IMR-90 (cell line): ENCODE measurements at regions not wholly inside any gene's neighbourhood (a gene's known extent, or its start where the extent isn't known, plus 50 kb on each side); places are given as distances from the start of the nearest gene placed in this dataset.

ENCODE experiments used
- ATAC-seq: fragments of 200-7000 bp; cut with Tn5 transposase; 2 replicates; pipeline ENCODE4 v1.9.1; 2020; ENCODE audit warnings: low read depth, mild to moderate bottlenecking, moderate library complexity
- BruUV-seq: library from RNA; stranded (reverse); fragments of 400-500 nt; replicated peaks from 2 replicates; lab custom pipeline; 2021; lab: Mats Ljungman, UMichigan
- CTCF ChIA-PET: fragments of 300-600 bp; formaldehyde crosslinking; extraction: SDS; loops from one replicate; lab custom pipeline; 2021; ENCODE audit warnings: antibody characterized with exemption; lab: Yijun Ruan, JAX
- POLR2A ChIA-PET: fragments of 300-600 bp; sonication (Branson Sonifier 250); formaldehyde crosslinking; loops from one replicate; lab custom pipeline; 2022; ENCODE audit warnings: antibody characterized with exemption; ENCODE audit not compliant: unreplicated experiment; lab: Charles Lee
- DNase-seq: peaks from one replicate; pipeline ENCODE4 v3.0.0; 2013
- H2AFZ ChIP-seq: replicated peaks from 2 replicates; pipeline ENCODE3; 2013; ENCODE audit warnings: low read length, mild to moderate bottlenecking; ENCODE audit not compliant: poor library complexity
- H2AK5ac ChIP-seq: 2 replicates; pipeline ENCODE4 v1.6.1; 2013; ENCODE audit warnings: low read depth, low read length, inconsistent platforms
- H2AK9ac ChIP-seq: replicated peaks from 2 replicates; pipeline ENCODE3; 2013; ENCODE audit warnings: mild to moderate bottlenecking, low read depth, low read length, moderate library complexity; ENCODE audit not compliant: poor library complexity
- H2BK120ac ChIP-seq: 2 replicates; pipeline ENCODE4 v1.6.1; 2013; ENCODE audit warnings: low read depth, low read length, inconsistent platforms
- H2BK15ac ChIP-seq: 3 replicates; pipeline ENCODE4 v1.6.1; 2013; ENCODE audit warnings: low read depth, low read length, inconsistent platforms
- H2BK20ac ChIP-seq: 2 replicates; pipeline ENCODE4 v1.6.1; 2013; ENCODE audit warnings: low read depth, mild to moderate bottlenecking, inconsistent platforms, low read length, moderate library complexity
- H2BK5ac ChIP-seq: 2 replicates; pipeline ENCODE4 v1.6.1; 2013; ENCODE audit warnings: mild to moderate bottlenecking, low read depth, low read length, inconsistent platforms; ENCODE audit not compliant: poor library complexity, severe bottlenecking
- H3K14ac ChIP-seq: replicated peaks from 2 replicates; pipeline ENCODE4 v1.6.1; 2013; ENCODE audit warnings: low read depth, low read length, inconsistent platforms
- H3K18ac ChIP-seq: 2 replicates; pipeline ENCODE4 v1.6.1; 2013; ENCODE audit warnings: low read depth, low read length, control low read depth
- H3K23ac ChIP-seq: 2 replicates; pipeline ENCODE4 v1.6.1; 2013; ENCODE audit warnings: low read depth, low read length, inconsistent platforms
- H3K27ac ChIP-seq: 2 replicates; pipeline ENCODE4 v1.5.1; 2013; ENCODE audit warnings: mild to moderate bottlenecking, control low read depth, low read length; ENCODE audit not compliant: insufficient read depth
- H3K27me3 ChIP-seq: 2 replicates; pipeline ENCODE4 v1.6.1; 2013; ENCODE audit warnings: low read length; ENCODE audit not compliant: control insufficient read depth, insufficient read depth
- H3K36me3 ChIP-seq: 2 replicates; pipeline ENCODE4 v1.6.1; 2013; ENCODE audit warnings: low read length, mixed read lengths; ENCODE audit not compliant: control insufficient read depth, insufficient read depth
- H3K4ac ChIP-seq: 2 replicates; pipeline ENCODE4 v1.6.1; 2013; ENCODE audit warnings: low read depth, low read length, inconsistent platforms
- H3K4me1 ChIP-seq: 2 replicates; pipeline ENCODE4 v1.6.1; 2013; ENCODE audit warnings: low read length, mixed read lengths; ENCODE audit not compliant: control insufficient read depth, insufficient read depth
- H3K4me2 ChIP-seq: 2 replicates; pipeline ENCODE4 v1.6.1; 2013; ENCODE audit warnings: low read depth, mild to moderate bottlenecking, control low read depth, low read length, moderate library complexity
- H3K4me3 ChIP-seq: 2 replicates; pipeline ENCODE4 v1.5.1; 2013; ENCODE audit warnings: low read depth, mild to moderate bottlenecking, control low read depth, low read length, moderate library complexity; ENCODE audit not compliant: insufficient read depth
- H3K56ac ChIP-seq: 2 replicates; pipeline ENCODE4 v1.6.1; 2013; ENCODE audit warnings: low read length, inconsistent platforms; ENCODE audit not compliant: insufficient read depth; ENCODE audit errors: extremely low read depth
- H3K79me1 ChIP-seq, 2 experiments: 2 replicates each; pipeline ENCODE4 v1.6.1; 2013; ENCODE audit warnings: low read length in 2 of 2, inconsistent platforms in 1 of 2, low read depth in 1 of 2
- H3K9ac ChIP-seq: 2 replicates; pipeline ENCODE4 v1.6.1; 2013; ENCODE audit warnings: low read depth, low read length, control low read depth
- H3K9me1 ChIP-seq: 2 replicates; pipeline ENCODE4 v1.6.1; 2013; ENCODE audit warnings: low read length, inconsistent platforms; ENCODE audit not compliant: insufficient read depth
- H3K9me3 ChIP-seq: 2 replicates; pipeline ENCODE4 v1.6.1; 2013; ENCODE audit warnings: low read length; ENCODE audit not compliant: control insufficient read depth, insufficient read depth
- H4K20me1 ChIP-seq: 2 replicates; pipeline ENCODE4 v1.6.1; 2013; ENCODE audit warnings: low read length, inconsistent platforms; ENCODE audit not compliant: insufficient read depth
- H4K5ac ChIP-seq: 2 replicates; pipeline ENCODE4 v1.6.1; 2013; ENCODE audit warnings: mild to moderate bottlenecking, low read depth, low read length, control low read depth
- H4K8ac ChIP-seq, 2 experiments: 2 replicates each; pipeline ENCODE4 v1.6.1; 2013; ENCODE audit warnings: low read depth in 2 of 2, low read length in 2 of 2, control low read depth in 1 of 2, inconsistent platforms in 1 of 2
- H4K91ac ChIP-seq: 2 replicates; pipeline ENCODE4 v1.6.1; 2013; ENCODE audit warnings: low read depth, low read length, inconsistent platforms; ENCODE audit not compliant: insufficient read depth
- CTCF ChIP-seq: conservative IDR thresholded peaks from 2 replicates; pipeline ENCODE4 v1.5.1; 2012; ENCODE audit warnings: mild to moderate bottlenecking, low read depth, low read length, improper control_type of control experiment
- ELK1 ChIP-seq: fragments of 150-350 bp; IDR thresholded peaks from 2 replicates; pipeline ENCODE4 v1.6.1; 2016; ENCODE audit warnings: low read depth, mild to moderate bottlenecking, low read length, moderate library complexity, borderline replicate concordance
- MAFK ChIP-seq: IDR thresholded peaks from 2 replicates; pipeline ENCODE4 v1.6.1; 2012; ENCODE audit warnings: low read depth, low read length, improper control_type of control experiment
- MAZ ChIP-seq: IDR thresholded peaks from 2 replicates; pipeline ENCODE4 v1.6.1; 2012; ENCODE audit warnings: low read depth, mild to moderate bottlenecking, low read length, improper control_type of control experiment, moderate library complexity, borderline replicate concordance
- NFE2L2 ChIP-seq: fragments of 150-350 bp; IDR thresholded peaks from 2 replicates; pipeline ENCODE4 v1.6.1; 2016; ENCODE audit warnings: low read depth, mild to moderate bottlenecking, low read length
- POLR2A ChIP-seq: IDR thresholded peaks from 2 replicates; pipeline ENCODE4 v1.6.1; 2012; ENCODE audit warnings: mild to moderate bottlenecking, low read depth, low read length
- WGBS, 2 experiments: methylation state at CpG; one replicate each; pipeline versions ENCODE4 v1.1.5 to v1.1.7; 2013; ENCODE audit warnings: missing lambda C conversion rate in 2 of 2; ENCODE audit not compliant: insufficient read length in 1 of 2; ENCODE audit errors: extremely low coverage in 2 of 2; 5-methylcytosine and 5-hydroxymethylcytosine counted together
- dilution Hi-C: fragments of 300-500 bp; cut with HindIII; formaldehyde crosslinking; loops from one replicate; pipeline ENCODE4 v1.14.3; 2018; ENCODE audit warnings: low sequenced_read_pairs; ENCODE audit not compliant: unreplicated experiment
- in situ Hi-C: fragments of 300-500 bp; cut with MboI; formaldehyde crosslinking; loops from 3 replicates; pipeline ENCODE4 v1.14.3; 2019; ENCODE audit warnings: low sequenced_read_pairs, inconsistent platforms, mixed read lengths
- intact Hi-C: fragments of 100-400 bp; cut with micrococcal nuclease; formaldehyde crosslinking; loops from 2 replicates; pipeline ENCODE4 v1.10.0; 2022

- peaks cover 10% of the 10 kb centered on the region for H3K9me3 ChIP-seq
- no peak overlapping the region for H2AK5ac ChIP-seq
- no peak overlapping the region for H4K8ac ChIP-seq
- H3K4me3 ChIP-seq: no peak overlapping the region
- TF ChIP-seq ELK1: no peak
- no peak for TF ChIP-seq CTCF
- TF ChIP-seq MAFK: no peak
- no peak for TF ChIP-seq POLR2A
- no peak for TF ChIP-seq NFE2L2
- no peak for TF ChIP-seq MAZ
- H4K20me1 ChIP-seq: no peaks in the 10 kb centered on the region
- no peak overlapping the region for H3K18ac ChIP-seq
- H2AK9ac ChIP-seq: no peak overlapping the region
- no CpG with 5 or more reads among the region's 8 CpGs for WGBS, 2 experiments
- intact Hi-C loops (no loop called here), dilution Hi-C loops (no loop called here), in situ Hi-C loops (no loop called here)
- H2BK20ac ChIP-seq: no peak overlapping the region
- H3K23ac ChIP-seq: no peak overlapping the region
- no peak overlapping the region for H2AFZ ChIP-seq
- H3K4me1 ChIP-seq: no peaks in the 10 kb centered on the region
- ATAC-seq (no peak), DNase-seq (no peak)
- no peak overlapping the region for H3K4ac ChIP-seq
- H3K79me1 ChIP-seq: no peaks in the 10 kb centered on the region
- H3K9ac ChIP-seq: no peak overlapping the region
- no TSS peak for BruUV-seq
- H4K91ac ChIP-seq: no peak overlapping the region
- ChIA-PET CTCF (no interaction called here), POLR2A (no interaction called here)
- H3K56ac ChIP-seq: no peak overlapping the region
- H4K5ac ChIP-seq: no peak overlapping the region
- H2BK5ac ChIP-seq: no peak overlapping the region
- H3K27ac ChIP-seq: no peak overlapping the region
- H3K14ac ChIP-seq: no peak overlapping the region
- no peaks in the 10 kb centered on the region for H3K9me1 ChIP-seq
- no peak overlapping the region for H2BK15ac ChIP-seq
- H2BK120ac ChIP-seq: no peak overlapping the region
- H3K4me2 ChIP-seq: no peak overlapping the region
- H3K27me3 ChIP-seq: no peaks in the 10 kb centered on the region
- H3K36me3 ChIP-seq: no peaks in the 10 kb centered on the region
These were observed 263.7 kb upstream of the MAF start for GRCh38 chr16:79864032-79864780.
